ENCODE measurements at regions not wholly inside any gene's neighbourhood (a gene's known extent, or its start where the extent isn't known, plus 50 kb on each side); places are given as distances from the start of the nearest gene placed in this dataset.

GRCh38 chr14:100015251-100015655 lies 50.0 kb upstream of the EVL start (continued):
- TF ChIP-seq MXI1 (IDR thresholded peaks at IDR 0.05; ENCODE audit: low read depth, low read length) (0 out of 2 replicates have a peak, but pooled peaks have one; percentile 47), RELB (IDR thresholded peaks at IDR 0.05; ENCODE audit: low read depth) (peak; percentile 85), GATAD2B (conservative IDR thresholded peaks at IDR 0.05; ENCODE audit: low read depth) (peak; percentile 48; the same call in 1 of the 2 replicates), REST (IDR thresholded peaks at IDR 0.05; ENCODE audit: low read depth, low read length) (no peak), ZBTB40 (IDR thresholded peaks at IDR 0.05; ENCODE audit: borderline replicate concordance) (no peak), ZNF687 (IDR thresholded peaks at IDR 0.05) (no peak), KDM1A (IDR thresholded peaks at IDR 0.05; ENCODE audit: borderline replicate concordance) (no peak), BCLAF1 (IDR thresholded peaks at IDR 0.05) (no peak), SIN3A (IDR thresholded peaks at IDR 0.05; ENCODE audit: low read depth, low read length) (no peak), ASH2L (IDR thresholded peaks at IDR 0.05; ENCODE audit: borderline replicate concordance, low read depth) (no peak), PAX8 (IDR thresholded peaks at IDR 0.05) (no peak), ZNF274 (IDR thresholded peaks at IDR 0.05; ENCODE audit: insufficient read depth, insufficient read length) (no peak), FOXK2 (IDR thresholded peaks at IDR 0.05) (no peak), FOXM1 (IDR thresholded peaks at IDR 0.05; ENCODE audit: low read depth, low read length) (no peak)
